HepG2 (cell line): ENCODE measurements at regions not wholly inside any gene's neighbourhood (a gene's known extent, or its start where the extent isn't known, plus 50 kb on each side); places are given as distances from the start of the nearest gene placed in this dataset.

Source experiments
- ATAC-seq: fragments of 200-7000 bp; cut with Tn5 transposase; 3 replicates; pipeline ENCODE4 v1.9.1; 2020; ENCODE audit warnings: mild to moderate bottlenecking, moderate library complexity
- BruUV-seq: library from RNA; stranded (reverse); fragments of 400-500 nt; replicated peaks from 2 replicates; lab custom pipeline; 2021; lab: Mats Ljungman, UMichigan
- CTCF ChIA-PET: fragments of 300-600 bp; formaldehyde crosslinking; extraction: SDS; loops from one replicate; lab custom pipeline; 2021; ENCODE audit warnings: low total read pairs, inconsistent platforms, low intra/inter-chr PET ratio; lab: Yijun Ruan, JAX
- POLR2A ChIA-PET: fragments of 350-600 bp; sonication (Branson Sonifier 250); formaldehyde crosslinking; loops from one replicate; lab custom pipeline; 2020; ENCODE audit warnings: antibody characterized with exemption, inconsistent platforms; lab: Yijun Ruan, JAX
- DNase-seq: peaks from one replicate; pipeline ENCODE4 v3.0.0-alpha.2; 2015; ENCODE audit warnings: low spot score
- FAIRE-seq: peaks from 3 replicates; lab custom pipeline; 2011; peaks lifted over from hg19 to GRCh38; lab: Jason Lieb, UNC
- H2AFZ ChIP-seq: one replicate; pipeline ENCODE4 v1.6.1; 2011; ENCODE audit warnings: low read length, inconsistent platforms
- H3K27ac ChIP-seq: fragments of 300-600 bp; 3 replicates; pipeline ENCODE4 v1.8.0; 2011; ENCODE audit warnings: mixed run types, mild to moderate bottlenecking, mixed read lengths, low read length, inconsistent platforms; ENCODE audit not compliant: insufficient read depth; ENCODE audit errors: extremely low read length
- H3K27me3 ChIP-seq, 2 experiments: fragments of 200-600 bp in 1 of 2; 2 replicates in 1 of 2; 3 replicates in 1 of 2; pipeline versions ENCODE4 v1.6.0 to v1.8.0; 2011; ENCODE audit warnings: low read length in 2 of 2, mild to moderate bottlenecking in 2 of 2, moderate library complexity in 2 of 2, inconsistent platforms in 1 of 2; ENCODE audit not compliant: insufficient read depth in 2 of 2, control insufficient read depth in 1 of 2
- H3K36me3 ChIP-seq, 2 experiments: fragments of 200-600 bp in 1 of 2; replicated peaks in 1 of 2; 2 replicates in 1 of 2; 3 replicates in 1 of 2; pipeline versions ENCODE4 v1.5.1 to v1.8.0; 2011; ENCODE audit warnings: low read length in 2 of 2, inconsistent platforms in 1 of 2; ENCODE audit not compliant: insufficient read depth in 2 of 2, control insufficient read depth in 1 of 2
- H3K4me1 ChIP-seq: 2 replicates; pipeline ENCODE4 v1.5.1; 2012; ENCODE audit warnings: low read length, inconsistent platforms; ENCODE audit not compliant: insufficient read depth
- H3K4me2 ChIP-seq: 2 replicates; pipeline ENCODE4 v1.6.0; 2011; ENCODE audit warnings: low read depth, low read length, inconsistent platforms
- H3K4me3 ChIP-seq, 3 experiments: fragments of 200-600 bp in 1 of 3; sonication (generic), shearing (Covaris generic) in 1 of 3; replicated peaks in 1 of 3; 2 replicates each; pipeline ENCODE4 v1.5.1; 2011 to 2016; ENCODE audit warnings: low read length in 3 of 3, inconsistent platforms in 2 of 3, low read depth in 2 of 3, mild to moderate bottlenecking in 2 of 3, control low read depth in 1 of 3, mixed read lengths in 1 of 3; ENCODE audit not compliant: insufficient read depth in 1 of 3
- H3K79me2 ChIP-seq: one replicate; pipeline ENCODE4 v1.6.1; 2011; ENCODE audit warnings: low read length, inconsistent platforms; ENCODE audit not compliant: insufficient read depth
- H3K9ac ChIP-seq: 2 replicates; pipeline ENCODE4 v1.6.0; 2011; ENCODE audit warnings: mild to moderate bottlenecking, low read depth, low read length, inconsistent platforms; ENCODE audit not compliant: insufficient read depth
- H3K9me3 ChIP-seq: 2 replicates; pipeline ENCODE4 v1.5.1; 2012; ENCODE audit warnings: mild to moderate bottlenecking, low read length
- H4K20me1 ChIP-seq: 2 replicates; pipeline ENCODE4 v1.6.0; 2011; ENCODE audit warnings: inconsistent platforms, mild to moderate bottlenecking, low read length, moderate library complexity; ENCODE audit not compliant: insufficient read depth
- ISX ChIP-seq: sonication (generic); formaldehyde crosslinking; conservative IDR thresholded peaks from 2 replicates; pipeline ENCODE4 v1.5.0; 2020; ENCODE audit warnings: missing genetic modification reagents
- MAFG ChIP-seq: sonication (generic); formaldehyde crosslinking; IDR thresholded peaks from 2 replicates; pipeline ENCODE4 v1.5.1; 2020; ENCODE audit warnings: mild to moderate bottlenecking, missing genetic modification reagents
- MYNN ChIP-seq: sonication (generic); formaldehyde crosslinking; IDR thresholded peaks from 2 replicates; pipeline ENCODE4 v1.4.0; 2020; ENCODE audit warnings: mild to moderate bottlenecking, low read depth, missing genetic modification reagents
- NONO ChIP-seq, 2 experiments: fragments of 450-650 bp in 1 of 2; sonication (generic) in 1 of 2; formaldehyde crosslinking in 1 of 2; IDR thresholded peaks in 1 of 2; conservative IDR thresholded peaks in 1 of 2; 2 replicates each; pipeline versions ENCODE4 v1.6.1 to v1.8.0; 2017 to 2022; ENCODE audit warnings: mild to moderate bottlenecking in 1 of 2, missing genetic modification reagents in 1 of 2, moderate library complexity in 1 of 2
- RARA ChIP-seq: IDR thresholded peaks from 2 replicates; pipeline ENCODE4 v1.6.1; 2016; ENCODE audit warnings: missing genetic modification reagents, missing compliant biosample characterization
- SP5 ChIP-seq: IDR thresholded peaks from 2 replicates; pipeline ENCODE4 v1.6.1; 2016; ENCODE audit warnings: low read depth, borderline replicate concordance
- TCF12 ChIP-seq, 2 experiments: fragments of 450-650 bp in 1 of 2; sonication (generic) in 1 of 2; formaldehyde crosslinking in 1 of 2; IDR thresholded peaks; 2 replicates each; pipeline versions ENCODE4 v1.6.1 to v1.8.0; 2017 to 2022; ENCODE audit warnings: antibody characterized with exemption in 1 of 2, mild to moderate bottlenecking in 1 of 2, missing genetic modification reagents in 1 of 2, moderate library complexity in 1 of 2
- ZC3H4 ChIP-seq: sonication (generic); formaldehyde crosslinking; IDR thresholded peaks from 2 replicates; pipeline ENCODE4 v1.4.0; 2020; ENCODE audit warnings: missing genetic modification reagents, borderline replicate concordance
- ZHX2 ChIP-seq, 2 experiments: sonication (generic) in 1 of 2; formaldehyde crosslinking in 1 of 2; IDR thresholded peaks; 2 replicates each; pipeline versions ENCODE4 v1.6.1 to v1.9.0; 2014 to 2022; ENCODE audit warnings: antibody characterized with exemption in 1 of 2, borderline replicate concordance in 1 of 2, inconsistent platforms in 1 of 2, low read depth in 1 of 2, missing genetic modification reagents in 1 of 2
- ZNF12 ChIP-seq: sonication (generic); formaldehyde crosslinking; IDR thresholded peaks from 2 replicates; pipeline ENCODE4 v1.5.0; 2020; ENCODE audit warnings: missing genetic modification reagents
- ZNF335 ChIP-seq: sonication (generic); formaldehyde crosslinking; IDR thresholded peaks from 2 replicates; pipeline ENCODE4 v1.4.0; 2020; ENCODE audit warnings: missing genetic modification reagents
- ZNF740 ChIP-seq: sonication (generic); formaldehyde crosslinking; IDR thresholded peaks from 2 replicates; pipeline ENCODE4 v1.4.0; 2020; ENCODE audit warnings: missing genetic modification reagents
- ZSCAN12 ChIP-seq: sonication (generic); formaldehyde crosslinking; IDR thresholded peaks from 2 replicates; pipeline ENCODE4 v1.9.0; 2021; ENCODE audit warnings: mild to moderate bottlenecking, missing genetic modification reagents
- ZZZ3 ChIP-seq: sonication (generic); formaldehyde crosslinking; IDR thresholded peaks from 2 replicates; pipeline ENCODE4 v1.4.0; 2020; ENCODE audit warnings: missing genetic modification reagents, mild to moderate bottlenecking, borderline replicate concordance
- WGBS: methylation state at CpG from one replicate; pipeline ENCODE4 v1.1.6; 2017; ENCODE audit warnings: low lambda C conversion rate; 5-methylcytosine and 5-hydroxymethylcytosine counted together
- in situ Hi-C: cut with HindIII; loops from 2 replicates; pipeline ENCODE4 v1.10.0; 2017; ENCODE audit warnings: low pct_unique_long_range_greater_than_20kb; ENCODE audit not compliant: extremely low pct_ligation_motif_present
- intact Hi-C: fragments of 100-400 bp; cut with micrococcal nuclease; formaldehyde crosslinking; loops from one replicate; pipeline ENCODE4 v1.10.0; 2022; ENCODE audit not compliant: unreplicated experiment

GRCh38 chr13:103289681-103290080 lies 223.5 kb upstream of the SLC10A2 start:
- Histone ChIP-seq H3K4me2 (no peak overlapping the region), H3K4me1 (no peaks in the 10 kb centered on the region), H3K9me3 (peaks cover 66% of the 10 kb centered on the region), H2AFZ (no peak overlapping the region), H3K79me2 (no peaks in the 10 kb centered on the region), H3K27me3 (no peaks in the 10 kb centered on the region), H3K27ac (no peak overlapping the region), H3K9ac (no peak overlapping the region), H3K36me3 (no peaks in the 10 kb centered on the region), H4K20me1 (no peaks in the 10 kb centered on the region), H3K4me3 (no peak overlapping the region)
- DNase-seq, result no peak
- FAIRE-seq, result no peak
- no TSS peak for BruUV-seq
- ATAC-seq, result no peak
- ChIA-PET POLR2A (no interaction called here), CTCF (no interaction called here)
- in situ Hi-C loops, result no loop called here
- intact Hi-C loops, result no loop called here
- TF ChIP-seq ZSCAN12, result no peak
- TF ChIP-seq MAFG, result no peak
- no peak for TF ChIP-seq ZNF335 (CRISPR knock-in tag)
- TF ChIP-seq ZNF740 (CRISPR knock-in tag), result no peak
- no peak for TF ChIP-seq ZZZ3 (CRISPR knock-in tag)

- 7% methylated on average over 7 of the region's 7 CpGs for WGBS
- no peak for ATAC-seq
- CTCF ChIA-PET, result no interaction called here
- no peak overlapping the region for H3K4me3 ChIP-seq
- H3K9ac ChIP-seq, result no peak overlapping the region
- H3K27ac ChIP-seq, result no peak overlapping the region
- H3K4me1 ChIP-seq, result no peaks in the 10 kb centered on the region
- POLR2A ChIA-PET, result no interaction called here
- H3K27me3 ChIP-seq, result no peaks in the 10 kb centered on the region
- H2AFZ ChIP-seq, result no peak overlapping the region
- H3K36me3 ChIP-seq, result no peaks in the 10 kb centered on the region
- no peak overlapping the region for H3K4me2 ChIP-seq
- H3K9me3 ChIP-seq, result peaks cover 57% of the 10 kb centered on the region
- H3K79me2 ChIP-seq, result no peaks in the 10 kb centered on the region
- in situ Hi-C loops, result no loop called here
- TF ChIP-seq ISX (CRISPR knock-in tag) (no peak), MYNN (CRISPR knock-in tag) (no peak), ZNF12 (CRISPR knock-in tag) (no peak), NONO (IDR thresholded peaks at IDR 0.05) (no peak), NONO (CRISPR knock-in tag; conservative IDR thresholded peaks at IDR 0.05) (no peak), TCF12 (IDR thresholded peaks at IDR 0.05) (no peak), TCF12 (CRISPR knock-in tag; IDR thresholded peaks at IDR 0.05) (no peak), SP5 (CRISPR knock-in tag) (no peak), RARA (no peak), ZHX2 (IDR thresholded peaks at IDR 0.05; ENCODE audit: low read depth) (no peak), ZHX2 (CRISPR knock-in tag; IDR thresholded peaks at IDR 0.05; ENCODE audit: borderline replicate concordance) (no peak), ZC3H4 (CRISPR knock-in tag) (no peak)
- TF ChIP-seq, all 625 proteins: peak for 0
- FAIRE-seq, result no peak
- H4K20me1 ChIP-seq, result no peaks in the 10 kb centered on the region
- no TSS peak for BruUV-seq
- intact Hi-C loops, result no loop called here
- DNase-seq, result no peak
Observed at GRCh38 chr13:103288114-103288513, 221.9 kb upstream of the SLC10A2 start.
